A172 (cell line): ENCODE measurements at regions not wholly inside any gene's neighbourhood (a gene's known extent, or its start where the extent isn't known, plus 50 kb on each side); places are given as distances from the start of the nearest gene placed in this dataset.
A peak's percentile ranks its signal among the peaks of the same experiment; 100 is the strongest.

Source experiments
- DNase-seq: peaks from one replicate; pipeline ENCODE4 v3.0.0-alpha.2; 2015; ENCODE audit warnings: low spot score

DNA sequence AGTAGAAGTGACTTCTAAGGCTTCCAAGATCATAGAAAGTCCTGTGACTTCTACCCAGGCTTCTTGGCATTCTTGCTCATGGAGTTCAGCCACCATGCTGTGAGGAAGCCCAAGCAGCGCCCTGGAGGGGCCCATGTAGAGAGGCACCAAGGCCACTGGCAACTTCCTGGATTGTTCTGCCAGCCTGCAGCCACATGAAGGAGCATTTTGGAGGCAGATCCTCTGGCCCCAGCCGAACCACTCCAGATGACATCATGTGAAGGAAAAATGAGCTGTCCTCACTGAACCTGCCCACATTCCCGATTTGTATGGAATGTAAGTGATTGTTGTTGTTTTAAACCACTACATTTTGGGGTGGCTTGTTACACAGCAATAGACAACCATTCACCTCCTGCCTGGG lies 51.5 kb upstream of the MNX1 start:
- no peak for DNase-seq

DNA sequence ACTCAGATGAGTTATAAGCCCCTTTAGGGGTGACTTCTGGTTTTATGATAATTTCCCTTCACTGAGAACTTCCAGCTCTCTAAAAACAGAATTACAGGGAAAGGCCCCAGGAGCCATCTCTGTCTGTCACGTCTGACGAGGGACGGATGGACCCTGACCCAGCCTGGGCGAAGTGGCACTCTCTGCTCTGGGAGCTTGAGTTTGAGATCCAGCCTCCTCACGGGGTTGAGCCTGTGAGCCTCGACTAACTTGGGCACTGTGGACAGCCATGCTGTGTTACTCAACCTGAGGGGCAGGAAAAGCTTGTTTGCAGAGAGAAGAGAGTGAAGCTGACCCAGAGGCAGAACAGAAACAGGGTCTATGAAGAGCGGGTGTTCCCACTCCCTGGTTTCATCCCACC lies 54.6 kb upstream of the MNX1 start:
- no peak for DNase-seq

DNA sequence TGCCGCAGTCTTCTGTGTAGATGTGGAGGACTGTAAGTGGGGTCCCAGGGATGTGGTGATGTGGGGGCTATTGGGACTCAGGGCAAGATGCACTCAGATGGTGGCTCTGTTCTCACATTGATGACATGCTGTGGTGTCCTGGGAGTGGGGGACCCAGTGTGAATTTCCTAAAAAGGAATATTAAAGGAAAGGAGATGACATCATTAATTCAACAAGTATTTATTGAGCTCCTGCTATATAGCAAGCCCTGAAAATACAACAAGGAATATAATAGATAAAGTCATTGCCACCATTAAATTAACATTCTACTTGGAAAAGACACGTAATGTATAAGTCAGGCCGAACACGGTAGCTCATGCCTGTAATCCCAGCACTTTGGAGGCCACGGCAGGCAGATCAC lies 61.9 kb upstream of the MNX1 start:
- DNase-seq = no peak

DNA sequence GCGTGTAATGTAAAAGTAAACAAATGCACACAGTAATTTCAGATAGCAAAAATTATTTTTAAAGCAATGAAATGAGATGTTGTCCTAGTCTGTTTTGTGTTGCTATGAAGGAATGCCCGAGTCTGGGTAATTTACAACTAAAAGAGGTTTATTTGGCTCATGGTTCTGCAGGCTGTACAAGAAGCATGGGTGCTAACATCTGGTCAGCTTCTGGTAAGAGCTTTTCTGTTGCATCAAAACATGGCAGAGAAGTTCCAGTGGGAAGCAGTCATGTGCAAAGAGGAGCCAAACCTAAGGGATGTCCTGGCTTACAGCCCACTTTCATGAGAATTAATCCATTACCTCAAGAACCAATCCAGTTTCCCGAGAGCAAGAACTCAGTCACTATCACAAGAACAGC lies 62.9 kb upstream of the MNX1 start:
- no peak for DNase-seq

DNA sequence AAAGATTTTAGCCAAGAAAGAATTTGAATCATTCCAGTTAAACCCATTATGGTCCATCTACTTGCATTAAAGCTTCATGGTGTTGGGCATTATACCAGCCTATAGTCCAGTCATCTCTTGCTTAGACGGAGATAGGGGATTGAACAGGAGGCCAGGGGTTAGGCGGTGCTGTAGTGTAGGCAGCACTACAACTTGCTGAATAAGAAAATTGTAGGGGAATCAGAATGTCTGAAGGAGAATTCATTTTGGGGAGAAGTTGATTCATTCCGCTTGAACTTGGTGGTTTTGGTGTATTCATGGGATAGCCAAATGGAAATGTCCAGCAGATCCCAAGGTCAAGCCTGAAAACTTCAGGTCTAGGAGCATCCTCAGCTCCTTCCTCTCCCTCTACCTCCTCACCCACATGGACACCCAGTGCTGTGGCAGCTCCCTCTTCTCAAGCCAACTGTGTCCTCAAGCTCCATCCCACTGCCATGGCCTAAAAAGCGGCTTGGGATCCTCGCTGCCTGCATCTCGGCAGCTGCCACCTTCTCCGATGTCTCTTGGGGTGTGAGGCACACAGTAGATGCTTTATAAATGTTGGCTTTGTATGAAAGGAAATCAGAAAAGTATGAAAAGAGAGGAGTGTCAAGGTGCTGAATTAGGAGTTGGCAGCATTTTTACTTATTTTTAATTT lies 63.6 kb upstream of the MNX1 start:
- no peak for DNase-seq

DNA sequence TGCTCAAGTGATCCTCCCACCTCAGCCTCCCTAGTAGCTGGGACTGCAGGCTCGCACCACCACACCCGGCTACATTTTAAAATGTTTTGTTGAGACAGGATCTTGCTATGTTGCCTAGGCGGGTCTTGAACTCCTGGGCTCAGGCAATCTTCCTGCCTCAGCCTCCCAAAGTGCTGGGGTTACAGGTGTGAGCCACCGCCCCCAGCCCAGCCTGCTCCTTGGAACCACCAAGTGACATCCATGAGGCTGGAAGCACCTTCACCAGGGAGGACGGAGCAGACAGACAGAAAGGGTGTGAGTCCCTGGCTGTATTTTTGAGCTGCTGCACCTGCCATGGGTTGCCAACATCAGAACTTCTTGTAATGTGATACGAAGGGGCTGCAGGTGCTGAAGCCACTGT lies 62.3 kb upstream of the UBE3C start:
- DNase-seq = no peak

DNA sequence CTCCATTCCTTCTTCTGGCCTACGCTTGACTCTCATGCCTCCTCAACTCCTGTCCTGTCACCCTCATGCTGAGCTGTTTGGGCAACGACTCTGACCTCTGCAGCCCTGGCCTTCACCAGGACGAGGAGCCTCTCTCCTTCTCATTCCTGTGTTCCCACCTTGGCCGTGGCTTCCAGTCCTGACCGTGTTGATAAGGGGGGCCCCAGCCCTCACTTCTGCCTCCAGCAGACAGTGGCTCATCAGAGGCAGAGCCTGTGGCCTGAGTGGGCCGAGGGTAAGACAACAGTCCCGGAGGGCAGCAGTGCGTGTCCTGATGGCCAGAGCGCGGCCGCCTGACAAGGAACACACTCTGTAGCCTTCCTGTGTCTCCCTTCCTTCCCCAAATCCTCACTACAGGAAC lies 61.7 kb upstream of the UBE3C start:
- no peak for DNase-seq

DNA sequence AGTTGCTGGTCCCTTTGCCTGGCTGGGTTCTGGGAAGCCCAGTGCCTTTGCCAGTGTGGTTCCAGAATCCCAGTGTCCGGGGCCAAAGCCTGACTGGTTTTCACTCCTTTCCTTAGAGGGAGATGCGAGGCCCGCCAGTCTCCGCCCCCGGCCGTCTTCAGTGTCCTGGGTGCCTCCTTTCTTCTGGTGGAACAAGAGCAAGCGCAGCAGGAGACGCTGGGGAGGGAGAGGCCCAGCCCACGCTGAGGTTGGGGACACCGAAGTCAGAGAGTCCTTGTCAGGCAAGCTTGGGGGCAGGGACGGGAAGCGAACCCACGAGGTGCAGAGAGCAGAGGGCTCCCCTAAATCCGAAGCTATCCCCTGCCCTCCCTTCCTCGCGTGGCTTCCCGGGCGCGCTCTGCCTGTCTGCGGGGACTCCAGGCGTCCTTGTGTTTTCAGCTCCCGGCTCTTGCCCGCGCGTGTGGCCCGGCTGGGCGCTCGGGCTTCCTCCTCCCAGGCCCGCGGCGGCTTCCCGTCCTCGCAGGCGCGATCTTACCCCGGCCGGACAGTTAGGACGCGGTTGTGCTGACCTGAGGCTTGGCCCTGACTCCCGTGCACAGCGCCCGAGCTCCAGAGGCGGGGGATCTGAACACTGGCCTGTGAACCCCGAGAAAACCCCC lies 60.6 kb upstream of the UBE3C start:
- no peak for DNase-seq

DNA sequence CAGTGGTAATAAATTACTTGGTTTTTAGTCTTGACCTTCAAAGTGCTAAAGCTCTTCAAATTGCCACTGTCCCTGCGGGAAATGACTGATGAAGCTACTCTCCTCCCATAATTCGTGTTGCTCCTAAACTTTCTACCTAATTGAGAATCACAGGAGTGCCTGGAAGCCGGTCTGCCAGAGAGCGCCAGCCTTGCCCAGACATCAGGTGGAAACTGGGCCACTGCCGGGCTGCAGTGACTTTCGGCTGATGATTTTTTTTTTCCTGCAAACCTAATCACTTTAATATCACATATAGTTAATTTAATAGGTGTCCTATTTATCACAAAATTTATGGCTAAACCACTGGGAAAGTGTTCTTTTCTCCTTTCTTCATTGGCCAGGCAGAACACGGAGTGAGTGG lies 59.6 kb upstream of the UBE3C start:
- no peak for DNase-seq

DNA sequence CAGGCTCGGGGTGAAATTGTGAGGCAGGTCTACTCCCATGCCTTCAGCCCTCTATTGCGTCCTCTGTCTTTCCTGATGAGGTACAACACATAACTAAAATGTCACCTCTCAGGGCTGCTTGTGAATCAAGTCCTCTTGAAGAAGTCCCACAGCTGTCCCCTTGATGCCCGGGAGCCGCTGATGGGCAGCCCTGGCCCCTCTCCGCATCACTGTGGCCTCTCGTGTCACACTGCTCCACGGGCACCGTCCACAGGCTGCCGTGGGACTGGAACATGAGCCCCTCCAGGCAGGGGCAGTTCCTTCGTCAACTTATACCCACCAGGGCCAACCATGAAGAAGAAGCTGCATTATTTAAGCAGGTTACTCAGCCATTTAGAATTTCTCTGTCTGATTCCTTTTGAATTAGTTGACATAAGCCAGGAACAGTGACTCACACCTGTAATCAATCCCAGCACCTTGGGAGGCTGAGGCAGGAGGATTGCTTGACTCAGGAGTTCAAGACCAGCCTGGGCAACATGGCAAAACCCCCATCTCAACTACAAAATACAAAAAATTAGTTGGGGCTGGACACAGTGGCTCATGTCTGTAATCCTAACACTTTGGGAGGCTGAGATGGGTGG lies 58.5 kb upstream of the UBE3C start:
- DNase-seq = peak; percentile 3

DNA sequence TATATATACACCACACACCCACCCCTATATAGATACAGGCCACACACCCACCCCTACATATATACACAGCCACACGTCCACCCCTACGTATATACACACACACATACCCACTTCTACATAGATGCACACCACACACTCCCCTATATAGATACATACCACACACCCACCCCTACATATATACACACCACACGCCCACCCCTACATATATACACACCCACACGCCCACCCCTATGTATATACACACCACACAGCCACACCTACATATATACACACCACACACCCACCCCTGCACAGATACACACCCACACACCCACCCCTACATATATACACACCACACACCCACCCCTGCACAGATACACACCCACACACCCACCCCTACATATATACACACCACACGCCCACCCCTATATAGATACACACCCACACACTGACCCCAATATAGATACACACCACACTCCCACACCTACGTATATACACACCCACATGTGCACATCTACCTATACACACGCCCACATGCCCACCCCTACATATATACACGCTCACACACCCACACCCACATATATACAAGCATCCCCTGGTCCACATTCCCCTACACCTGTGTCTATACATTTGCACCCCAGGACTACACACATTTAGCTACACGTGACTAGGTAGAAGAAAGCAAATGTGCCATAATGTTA lies 52.1 kb upstream of the UBE3C start:
- no peak for DNase-seq

DNA sequence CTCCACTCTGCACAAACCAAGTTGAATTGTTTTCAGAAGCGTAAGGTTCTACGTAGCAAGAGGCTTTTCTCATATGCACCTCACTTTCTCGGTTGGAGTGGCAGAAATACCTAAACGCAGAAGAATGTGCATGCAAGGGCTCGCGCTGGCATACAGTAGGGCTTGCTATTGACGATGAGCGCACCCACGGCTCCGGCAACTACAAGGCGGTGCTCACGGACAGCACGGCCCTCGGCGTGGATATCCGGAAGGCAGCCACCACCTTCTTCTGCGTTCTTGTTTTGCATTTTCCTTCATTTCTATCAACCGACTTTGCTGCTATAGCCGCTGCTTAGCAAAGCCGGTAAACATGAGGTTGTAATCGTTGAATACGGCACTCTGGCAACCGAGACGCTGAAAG lies 51.1 kb upstream of the UBE3C start:
- no peak for DNase-seq

DNA sequence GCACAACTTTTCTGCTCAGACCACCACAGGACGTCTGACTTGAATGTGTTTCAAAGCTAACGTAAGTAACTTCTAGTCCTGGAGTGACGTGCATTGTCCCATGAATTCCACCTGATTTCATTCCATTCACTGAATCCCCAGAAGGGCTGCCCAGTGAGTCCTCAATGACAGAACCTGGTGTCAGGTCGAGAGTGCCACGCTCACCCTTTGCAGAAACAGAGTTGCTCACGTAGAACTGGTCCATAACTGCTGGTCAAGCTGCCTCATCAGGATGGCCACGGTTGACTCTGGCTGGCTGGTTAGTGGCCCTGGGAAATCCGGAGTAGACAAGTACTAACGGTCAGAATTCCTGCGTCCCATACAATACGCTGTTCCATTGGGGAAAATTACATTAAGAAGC lies 50.6 kb upstream of the UBE3C start:
- no peak for DNase-seq
